ENCODE measurements at regions not wholly inside any gene's neighbourhood (a gene's known extent, or its start where the extent isn't known, plus 50 kb on each side); places are given as distances from the start of the nearest gene placed in this dataset.

GRCh38 chr9:78863531-78863930 lies 566.6 kb downstream of the PSAT1 start:
- TF ChIP-seq SP1 (IDR thresholded peaks at IDR 0.05) (no peak), FOXA1 (IDR thresholded peaks at IDR 0.05) (no peak)
